ENCODE measurements at regions not wholly inside any gene's neighbourhood (a gene's known extent, or its start where the extent isn't known, plus 50 kb on each side); places are given as distances from the start of the nearest gene placed in this dataset.

DNA sequence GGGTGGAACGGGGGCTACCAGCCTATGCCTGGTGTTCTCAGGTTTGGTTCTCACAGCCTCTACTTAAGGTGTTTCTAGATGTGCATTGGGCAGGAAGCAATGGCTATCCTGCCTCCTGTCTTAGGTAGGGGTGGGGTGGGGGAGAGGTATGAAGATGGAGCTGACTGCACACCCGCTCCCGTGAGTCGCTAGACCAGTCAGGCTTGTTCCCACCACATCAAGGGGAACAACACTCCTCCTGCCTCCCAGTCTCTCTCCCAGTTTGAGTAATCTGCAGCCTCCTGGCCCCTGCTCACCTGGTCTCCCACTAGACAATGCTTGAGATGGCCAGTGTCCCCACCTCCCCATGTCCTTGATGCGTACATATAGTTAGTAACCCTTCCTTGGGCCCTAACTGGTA lies 79.3 kb upstream of the TENM4 start (continued):
- TF ChIP-seq, protein P1, sequence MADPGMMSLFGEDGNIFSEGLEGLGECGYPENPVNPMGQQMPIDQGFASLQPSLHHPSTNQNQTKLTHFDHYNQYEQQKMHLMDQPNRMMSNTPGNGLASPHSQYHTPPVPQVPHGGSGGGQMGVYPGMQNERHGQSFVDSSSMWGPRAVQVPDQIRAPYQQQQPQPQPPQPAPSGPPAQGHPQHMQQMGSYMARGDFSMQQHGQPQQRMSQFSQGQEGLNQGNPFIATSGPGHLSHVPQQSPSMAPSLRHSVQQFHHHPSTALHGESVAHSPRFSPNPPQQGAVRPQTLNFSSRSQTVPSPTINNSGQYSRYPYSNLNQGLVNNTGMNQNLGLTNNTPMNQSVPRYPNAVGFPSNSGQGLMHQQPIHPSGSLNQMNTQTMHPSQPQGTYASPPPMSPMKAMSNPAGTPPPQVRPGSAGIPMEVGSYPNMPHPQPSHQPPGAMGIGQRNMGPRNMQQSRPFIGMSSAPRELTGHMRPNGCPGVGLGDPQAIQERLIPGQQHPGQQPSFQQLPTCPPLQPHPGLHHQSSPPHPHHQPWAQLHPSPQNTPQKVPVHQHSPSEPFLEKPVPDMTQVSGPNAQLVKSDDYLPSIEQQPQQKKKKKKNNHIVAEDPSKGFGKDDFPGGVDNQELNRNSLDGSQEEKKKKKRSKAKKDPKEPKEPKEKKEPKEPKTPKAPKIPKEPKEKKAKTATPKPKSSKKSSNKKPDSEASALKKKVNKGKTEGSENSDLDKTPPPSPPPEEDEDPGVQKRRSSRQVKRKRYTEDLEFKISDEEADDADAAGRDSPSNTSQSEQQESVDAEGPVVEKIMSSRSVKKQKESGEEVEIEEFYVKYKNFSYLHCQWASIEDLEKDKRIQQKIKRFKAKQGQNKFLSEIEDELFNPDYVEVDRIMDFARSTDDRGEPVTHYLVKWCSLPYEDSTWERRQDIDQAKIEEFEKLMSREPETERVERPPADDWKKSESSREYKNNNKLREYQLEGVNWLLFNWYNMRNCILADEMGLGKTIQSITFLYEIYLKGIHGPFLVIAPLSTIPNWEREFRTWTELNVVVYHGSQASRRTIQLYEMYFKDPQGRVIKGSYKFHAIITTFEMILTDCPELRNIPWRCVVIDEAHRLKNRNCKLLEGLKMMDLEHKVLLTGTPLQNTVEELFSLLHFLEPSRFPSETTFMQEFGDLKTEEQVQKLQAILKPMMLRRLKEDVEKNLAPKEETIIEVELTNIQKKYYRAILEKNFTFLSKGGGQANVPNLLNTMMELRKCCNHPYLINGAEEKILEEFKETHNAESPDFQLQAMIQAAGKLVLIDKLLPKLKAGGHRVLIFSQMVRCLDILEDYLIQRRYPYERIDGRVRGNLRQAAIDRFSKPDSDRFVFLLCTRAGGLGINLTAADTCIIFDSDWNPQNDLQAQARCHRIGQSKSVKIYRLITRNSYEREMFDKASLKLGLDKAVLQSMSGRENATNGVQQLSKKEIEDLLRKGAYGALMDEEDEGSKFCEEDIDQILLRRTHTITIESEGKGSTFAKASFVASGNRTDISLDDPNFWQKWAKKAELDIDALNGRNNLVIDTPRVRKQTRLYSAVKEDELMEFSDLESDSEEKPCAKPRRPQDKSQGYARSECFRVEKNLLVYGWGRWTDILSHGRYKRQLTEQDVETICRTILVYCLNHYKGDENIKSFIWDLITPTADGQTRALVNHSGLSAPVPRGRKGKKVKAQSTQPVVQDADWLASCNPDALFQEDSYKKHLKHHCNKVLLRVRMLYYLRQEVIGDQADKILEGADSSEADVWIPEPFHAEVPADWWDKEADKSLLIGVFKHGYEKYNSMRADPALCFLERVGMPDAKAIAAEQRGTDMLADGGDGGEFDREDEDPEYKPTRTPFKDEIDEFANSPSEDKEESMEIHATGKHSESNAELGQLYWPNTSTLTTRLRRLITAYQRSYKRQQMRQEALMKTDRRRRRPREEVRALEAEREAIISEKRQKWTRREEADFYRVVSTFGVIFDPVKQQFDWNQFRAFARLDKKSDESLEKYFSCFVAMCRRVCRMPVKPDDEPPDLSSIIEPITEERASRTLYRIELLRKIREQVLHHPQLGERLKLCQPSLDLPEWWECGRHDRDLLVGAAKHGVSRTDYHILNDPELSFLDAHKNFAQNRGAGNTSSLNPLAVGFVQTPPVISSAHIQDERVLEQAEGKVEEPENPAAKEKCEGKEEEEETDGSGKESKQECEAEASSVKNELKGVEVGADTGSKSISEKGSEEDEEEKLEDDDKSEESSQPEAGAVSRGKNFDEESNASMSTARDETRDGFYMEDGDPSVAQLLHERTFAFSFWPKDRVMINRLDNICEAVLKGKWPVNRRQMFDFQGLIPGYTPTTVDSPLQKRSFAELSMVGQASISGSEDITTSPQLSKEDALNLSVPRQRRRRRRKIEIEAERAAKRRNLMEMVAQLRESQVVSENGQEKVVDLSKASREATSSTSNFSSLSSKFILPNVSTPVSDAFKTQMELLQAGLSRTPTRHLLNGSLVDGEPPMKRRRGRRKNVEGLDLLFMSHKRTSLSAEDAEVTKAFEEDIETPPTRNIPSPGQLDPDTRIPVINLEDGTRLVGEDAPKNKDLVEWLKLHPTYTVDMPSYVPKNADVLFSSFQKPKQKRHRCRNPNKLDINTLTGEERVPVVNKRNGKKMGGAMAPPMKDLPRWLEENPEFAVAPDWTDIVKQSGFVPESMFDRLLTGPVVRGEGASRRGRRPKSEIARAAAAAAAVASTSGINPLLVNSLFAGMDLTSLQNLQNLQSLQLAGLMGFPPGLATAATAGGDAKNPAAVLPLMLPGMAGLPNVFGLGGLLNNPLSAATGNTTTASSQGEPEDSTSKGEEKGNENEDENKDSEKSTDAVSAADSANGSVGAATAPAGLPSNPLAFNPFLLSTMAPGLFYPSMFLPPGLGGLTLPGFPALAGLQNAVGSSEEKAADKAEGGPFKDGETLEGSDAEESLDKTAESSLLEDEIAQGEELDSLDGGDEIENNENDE (IDR thresholded peaks at IDR 0.05; ENCODE audit: insufficient replicate concordance, low read length), result no peak
- TF ChIP-seq ZNF274 (IDR thresholded peaks at IDR 0.05; ENCODE audit: borderline replicate concordance, extremely low read depth, low read length), result no peak
- TF ChIP-seq HDAC6 (IDR thresholded peaks at IDR 0.05; ENCODE audit: low read depth, low read length), result no peak
- TF ChIP-seq ASH2L (IDR thresholded peaks at IDR 0.05; ENCODE audit: low read length), result no peak
- TF ChIP-seq TCF12 (IDR thresholded peaks at IDR 0.05; ENCODE audit: low read depth, low read length), result no peak
- TF ChIP-seq BRCA1 (IDR thresholded peaks at IDR 0.05; ENCODE audit: low read depth, low read length), result no peak
- TF ChIP-seq, protein P2, sequence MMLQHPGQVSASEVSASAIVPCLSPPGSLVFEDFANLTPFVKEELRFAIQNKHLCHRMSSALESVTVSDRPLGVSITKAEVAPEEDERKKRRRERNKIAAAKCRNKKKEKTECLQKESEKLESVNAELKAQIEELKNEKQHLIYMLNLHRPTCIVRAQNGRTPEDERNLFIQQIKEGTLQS (IDR thresholded peaks at IDR 0.05; ENCODE audit: insufficient read depth, low read depth, low read length), result no peak
- TF ChIP-seq CBX5 (IDR thresholded peaks at IDR 0.05; ENCODE audit: low read depth, low read length), result no peak
- TF ChIP-seq CHD1 (IDR thresholded peaks at IDR 0.05; ENCODE audit: low read depth, low read length), result no peak

Measured in H1 (cell line).